Tibial nerve (tissue), 3 donors: ENCODE measurements at regions not wholly inside any gene's neighbourhood (a gene's known extent, or its start where the extent isn't known, plus 50 kb on each side); places are given as distances from the start of the nearest gene placed in this dataset.

ENCODE experiments used
- CTCF ChIP-seq, 5 experiments: fragments of 200-600 bp in 3 of 5; fragments of 450-650 bp in 2 of 5; sonication (generic) in 3 of 5; IDR thresholded peaks; one replicate each; pipeline ENCODE4 v1.5.1; 2016 to 2019; ENCODE audit warnings: antibody characterized with exemption in 5 of 5, mild to moderate bottlenecking in 3 of 5, moderate library complexity in 2 of 5
- POLR2A ChIP-seq, 2 donors: fragments of 450-650 bp; IDR thresholded peaks; one replicate each; pipeline ENCODE4 v1.6.1; 2017; ENCODE audit warnings: antibody characterized with exemption in 2 of 2, mild to moderate bottlenecking in 2 of 2, moderate library complexity in 2 of 2

GRCh38 chr6:165845493-165845892 lies 182.5 kb upstream of the PDE10A start:
- TF ChIP-seq CTCF (IDR thresholded peaks at IDR 0.05), result no peak
- TF ChIP-seq POLR2A (IDR thresholded peaks at IDR 0.05), result no peak
